SH-SY5Y (cell line): ENCODE measurements at regions not wholly inside any gene's neighbourhood (a gene's known extent, or its start where the extent isn't known, plus 50 kb on each side); places are given as distances from the start of the nearest gene placed in this dataset.

Experiments used
- GATA2 ChIP-seq: IDR thresholded peaks from 2 replicates; pipeline ENCODE4 v1.6.1; 2011; ENCODE audit warnings: mild to moderate bottlenecking, low read depth, low read length
- GATA3 ChIP-seq: IDR thresholded peaks from 2 replicates; pipeline ENCODE4 v1.6.1; 2011; ENCODE audit warnings: low read depth, mild to moderate bottlenecking, low read length, moderate library complexity

DNA sequence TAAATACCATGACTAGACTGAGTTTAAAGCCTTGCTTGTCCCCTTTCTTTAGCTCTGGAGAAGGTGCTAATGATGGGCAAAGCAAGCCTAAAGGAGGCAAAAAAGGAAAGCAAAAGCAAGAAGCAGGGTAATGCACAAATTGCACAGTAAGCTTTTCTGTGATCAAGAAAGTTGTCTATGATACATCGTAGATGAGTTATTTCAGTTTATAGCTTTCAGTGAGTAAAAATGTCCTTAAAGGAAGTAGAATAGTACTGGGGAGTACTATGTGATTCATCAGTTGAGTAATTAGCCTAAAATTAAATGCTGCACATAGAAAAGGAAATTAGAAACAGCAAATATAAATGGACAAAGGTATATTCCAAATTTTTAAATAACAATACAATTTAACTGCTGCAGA lies 50.2 kb upstream of the PDE5A start:
- no peak for TF ChIP-seq GATA3
- TF ChIP-seq GATA2 = no peak
